ENCODE measurements at regions not wholly inside any gene's neighbourhood (a gene's known extent, or its start where the extent isn't known, plus 50 kb on each side); places are given as distances from the start of the nearest gene placed in this dataset.

GRCh38 chr15:93469994-93470393 is 381.0 kb upstream of the RGMA start:
- DNase-seq = no peak

DNA sequence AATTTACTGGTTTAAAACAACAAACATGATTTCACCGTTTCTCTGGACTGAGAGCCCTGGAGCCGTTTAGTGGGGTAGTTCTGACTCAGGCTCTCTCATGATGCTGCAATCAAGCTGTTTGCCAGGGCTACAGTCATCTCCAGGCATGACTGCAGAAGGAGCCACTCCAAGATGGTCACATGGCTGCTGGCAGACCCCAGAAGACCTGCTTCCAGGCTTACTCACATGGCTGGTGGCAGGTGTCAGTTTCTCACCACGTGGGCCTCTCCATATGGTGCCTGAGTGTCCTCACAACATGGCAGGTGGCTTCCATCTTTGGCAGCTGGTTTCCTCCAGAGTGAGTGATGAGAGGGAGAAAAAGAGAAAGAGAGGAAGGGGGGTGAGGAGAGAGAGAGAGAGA is 378.3 kb upstream of the RGMA start:
- DNase-seq = no peak

DNA sequence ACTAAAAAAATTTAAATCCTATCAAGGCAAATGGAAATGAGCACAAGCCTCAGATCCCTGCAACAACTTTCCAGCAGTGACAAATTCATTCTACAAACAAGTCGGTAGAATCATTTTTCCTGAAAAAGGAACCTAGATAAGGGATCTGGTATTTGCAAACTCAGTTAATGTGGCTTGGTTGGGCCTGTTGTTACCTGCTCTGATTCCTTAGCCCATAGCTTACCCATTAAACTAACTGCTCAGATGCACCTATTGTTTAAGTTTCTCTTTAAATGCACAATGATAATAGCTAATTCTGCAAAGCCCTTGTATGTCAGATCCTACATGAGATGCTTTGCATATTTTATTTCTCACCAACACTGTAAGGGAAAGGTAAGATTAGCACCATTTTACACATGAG is 377.4 kb upstream of the RGMA start:
- DNase-seq = no peak

- DNase-seq = no peak
Measured at GRCh38 chr15:93462690-93463089, 373.7 kb upstream of the RGMA start.

- DNase-seq = no peak
Measured at GRCh38 chr15:93460717-93461116, 371.7 kb upstream of the RGMA start.

DNA sequence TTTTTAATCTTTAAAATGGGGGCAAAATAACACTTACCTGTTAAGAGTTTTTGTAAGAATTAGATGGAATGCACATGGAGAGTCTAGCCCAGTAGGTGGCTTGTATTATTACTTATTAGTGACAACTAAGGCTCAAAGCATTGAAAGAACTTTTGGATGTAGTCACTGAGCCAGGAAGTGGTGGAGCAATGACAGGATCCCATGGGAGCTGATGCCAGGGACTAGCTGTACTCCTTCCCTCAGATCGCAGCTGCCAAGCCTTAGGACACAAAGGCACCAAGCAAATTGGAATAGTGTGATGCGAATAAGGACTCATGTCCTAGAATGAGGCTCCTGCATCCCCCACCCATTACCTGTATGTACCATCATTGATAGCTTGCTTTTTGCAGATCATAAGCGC is 370.4 kb upstream of the RGMA start:
- no peak for DNase-seq

- no peak for DNase-seq
Measured at GRCh38 chr15:93458597-93458996, 369.6 kb upstream of the RGMA start.

DNA sequence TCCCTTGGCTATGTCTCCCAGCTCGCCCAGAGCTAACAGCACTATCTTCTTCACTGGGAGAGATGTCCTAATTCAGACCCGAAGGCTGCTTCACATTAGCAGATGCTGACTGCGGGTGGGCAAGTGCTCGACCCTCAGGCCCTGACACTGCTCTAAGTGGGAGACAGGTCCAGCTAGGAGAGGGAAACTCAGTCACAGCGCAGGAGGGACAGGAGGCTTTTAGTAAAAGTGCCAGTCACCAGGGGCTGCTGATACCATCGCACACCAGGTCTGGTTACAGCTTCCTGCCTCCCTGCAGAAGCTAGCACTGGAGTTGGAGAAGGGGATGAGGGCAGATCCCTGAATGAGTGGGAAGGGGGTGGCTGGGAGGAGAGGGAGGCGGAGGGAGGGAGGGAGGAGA is 365.8 kb upstream of the RGMA start:
- DNase-seq = no peak

GRCh38 chr15:93452537-93453211 is 363.7 kb upstream of the RGMA start:
- DNase-seq = no peak

GRCh38 chr15:93451822-93452221 is 362.8 kb upstream of the RGMA start:
- no peak for DNase-seq

DNA sequence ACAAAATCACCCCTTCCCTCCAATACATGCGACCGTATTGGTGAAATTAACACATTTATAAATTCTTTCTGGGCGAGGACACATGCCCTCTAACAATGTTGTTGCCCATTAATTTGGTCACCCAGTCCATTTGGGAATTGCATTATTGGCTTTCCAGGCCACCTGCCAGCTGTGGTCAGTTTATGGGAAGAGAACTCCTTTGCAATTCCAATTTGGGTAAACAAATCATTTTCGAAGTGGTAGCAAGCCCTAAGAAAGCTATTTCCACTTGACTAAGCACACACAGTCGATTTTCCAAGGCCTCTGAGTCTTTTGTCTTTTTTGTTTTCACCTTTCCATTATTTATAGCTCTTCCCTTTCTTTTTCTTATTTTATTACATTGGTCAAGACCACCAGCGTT is 362.3 kb upstream of the RGMA start:
- DNase-seq = no peak

DNA sequence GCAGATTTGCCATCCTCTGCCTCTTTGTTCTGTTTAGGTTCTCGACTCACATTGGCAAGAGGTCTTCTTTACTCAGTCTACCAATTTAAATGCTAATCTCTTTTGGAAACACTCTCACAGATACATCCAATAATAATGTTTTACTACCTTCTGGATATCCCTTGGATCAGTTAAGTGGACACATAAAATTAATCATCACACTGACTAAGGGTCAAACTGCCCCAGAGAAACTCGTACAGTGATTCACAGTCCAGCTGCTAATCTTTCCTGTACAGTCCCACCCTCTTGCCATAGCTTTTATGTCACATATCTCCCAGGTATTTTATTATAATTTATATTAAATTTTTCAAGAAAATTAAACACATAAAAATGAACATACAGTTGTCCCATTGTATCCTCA is 360.8 kb upstream of the RGMA start:
- DNase-seq = no peak

DNA sequence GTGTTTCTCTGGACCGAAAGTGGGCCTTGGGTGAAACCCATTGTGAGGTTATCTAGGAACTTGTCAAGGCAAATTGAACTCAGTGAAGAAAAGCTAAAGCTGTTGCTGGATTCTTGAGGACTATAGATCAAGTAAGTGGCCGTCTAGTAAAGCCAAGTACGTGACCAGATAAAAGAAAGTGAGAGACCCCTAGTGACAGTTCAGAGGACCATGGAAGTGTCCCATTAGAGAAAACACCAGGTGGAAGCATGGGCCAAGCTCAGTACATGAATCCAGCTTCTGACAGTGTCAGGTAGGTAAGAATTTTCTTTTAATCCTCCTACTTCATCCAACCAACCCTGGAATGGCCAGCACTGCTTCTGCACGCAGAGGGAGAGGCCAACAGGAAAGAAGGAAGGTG is 349.3 kb upstream of the RGMA start:
- DNase-seq = no peak

DNA sequence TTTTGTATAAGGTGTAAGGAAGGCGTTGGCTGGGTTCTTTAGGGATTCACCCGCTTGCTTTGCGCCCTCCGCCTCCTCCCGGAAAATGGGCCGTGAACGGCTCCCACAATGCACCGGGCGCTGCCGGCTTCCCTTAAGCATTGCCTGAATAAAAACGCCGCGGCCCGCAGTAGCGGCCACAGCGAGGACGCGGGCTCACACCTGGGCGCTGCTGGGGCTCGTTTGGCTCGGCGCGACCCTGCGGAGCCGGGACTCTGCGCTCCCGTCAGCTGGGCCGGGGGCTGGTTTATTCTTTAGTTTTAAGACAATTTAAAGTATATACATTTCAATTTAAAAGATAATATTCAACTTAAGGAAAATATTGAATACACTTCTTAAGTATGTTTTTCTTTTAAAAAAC is 343.5 kb upstream of the RGMA start:
- no peak for DNase-seq

DNA sequence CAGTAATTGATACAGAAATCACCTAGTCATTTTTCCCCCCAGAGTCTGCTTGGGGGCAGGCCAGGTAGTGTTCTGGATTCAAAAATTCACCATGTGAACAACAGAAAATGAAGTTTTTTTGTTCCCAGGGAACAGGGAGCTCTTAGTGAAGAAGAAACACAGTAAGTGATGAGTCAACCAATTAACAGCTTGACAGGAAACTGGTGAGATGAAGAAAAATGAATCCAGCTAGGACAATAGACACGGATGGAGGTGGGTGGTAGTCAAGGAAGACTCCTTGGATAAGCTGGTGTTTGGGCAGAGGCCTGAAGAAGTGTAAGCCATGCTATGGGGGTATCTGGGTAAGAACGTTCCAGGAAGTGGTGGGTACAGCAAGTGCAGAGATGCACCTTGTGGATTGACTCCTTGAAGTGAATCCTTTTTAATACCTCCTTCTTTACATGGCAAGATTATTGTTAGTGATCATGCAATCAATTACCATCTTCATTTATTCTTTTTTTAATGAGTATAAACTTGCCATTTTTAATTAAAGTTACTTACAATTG is 339.9 kb upstream of the RGMA start:
- DNase-seq = no peak

- no peak for DNase-seq
Measured at GRCh38 chr15:93428150-93428549, 339.1 kb upstream of the RGMA start.

- DNase-seq = no peak
Measured at GRCh38 chr15:93424131-93424530, 335.1 kb upstream of the RGMA start.

GRCh38 chr15:93422476-93422875 is 333.5 kb upstream of the RGMA start:
- no peak for DNase-seq

- no peak for DNase-seq
Measured at GRCh38 chr15:93420477-93420876, 331.5 kb upstream of the RGMA start.

DNA sequence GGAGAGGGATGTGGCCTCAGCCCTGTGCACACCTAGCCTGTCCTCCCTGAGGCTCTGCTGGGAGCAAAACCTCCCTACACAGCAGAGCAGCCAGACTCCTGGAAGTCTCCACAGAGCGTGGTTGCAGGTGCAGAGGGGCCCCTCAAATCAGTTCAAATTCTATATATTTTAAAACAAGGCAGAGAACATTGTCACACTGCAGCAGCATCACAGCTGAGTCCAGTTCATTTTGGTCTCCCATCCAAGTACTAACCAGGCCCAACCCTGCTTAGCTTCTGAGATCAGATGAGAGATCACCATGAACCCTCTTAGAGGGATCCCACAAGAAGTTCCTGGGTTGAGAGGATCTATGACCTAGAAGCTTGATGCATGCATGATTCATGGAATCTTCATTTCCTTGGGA is 331.0 kb upstream of the RGMA start:
- peak; percentile 5 for DNase-seq

DNA sequence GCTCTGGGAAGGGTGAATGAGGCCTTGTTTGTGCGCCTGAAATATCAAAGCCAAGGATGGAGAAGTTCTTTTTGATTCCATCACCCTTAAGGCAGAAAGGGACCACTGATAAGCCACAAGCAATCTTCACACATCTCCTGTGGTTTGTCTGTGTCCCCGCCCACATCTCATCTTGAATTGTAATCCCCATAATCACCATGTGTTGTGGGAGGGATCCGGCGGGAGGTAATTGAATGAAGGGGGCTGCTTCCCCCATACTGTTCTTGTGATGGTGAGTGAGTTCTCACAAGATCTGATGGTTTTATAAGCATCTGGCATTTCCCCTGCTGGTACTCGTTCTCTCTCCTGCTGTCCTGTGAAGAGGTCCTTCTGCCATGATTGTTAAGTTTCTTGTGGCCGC is 329.6 kb upstream of the RGMA start:
- no peak for DNase-seq

- no peak for DNase-seq
Measured at GRCh38 chr15:93417631-93418030, 328.6 kb upstream of the RGMA start.

GRCh38 chr15:93417156-93417555 is 328.1 kb upstream of the RGMA start:
- no peak for DNase-seq

DNA sequence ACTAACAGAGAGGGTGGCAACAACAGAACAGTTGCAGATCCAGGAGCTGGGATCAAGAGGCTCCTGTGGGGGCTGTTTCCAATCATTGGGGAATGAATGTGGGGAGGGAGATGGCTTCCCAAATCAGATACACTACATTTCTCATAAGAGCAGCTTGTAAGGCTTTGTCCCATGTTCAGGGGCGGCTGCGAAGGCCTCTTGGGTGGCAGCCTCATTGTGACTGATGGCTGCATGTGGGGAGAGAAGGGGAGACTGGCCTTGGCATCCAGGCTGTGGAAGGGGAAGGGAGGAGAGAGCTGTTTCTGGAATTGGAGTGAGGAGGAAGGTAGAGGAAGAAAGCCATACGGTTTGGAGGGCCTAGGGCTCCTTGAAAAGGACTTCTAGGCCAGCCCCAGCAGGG is 326.6 kb upstream of the RGMA start:
- no peak for DNase-seq

GRCh38 chr15:93414576-93415231 is 325.7 kb upstream of the RGMA start:
- DNase-seq = no peak

Data from CD4-positive, alpha-beta T cell treated with Interleukin-17A for 1 hour (primary cell).